ENCODE measurements at regions not wholly inside any gene's neighbourhood (a gene's known extent, or its start where the extent isn't known, plus 50 kb on each side); places are given as distances from the start of the nearest gene placed in this dataset.

DNA sequence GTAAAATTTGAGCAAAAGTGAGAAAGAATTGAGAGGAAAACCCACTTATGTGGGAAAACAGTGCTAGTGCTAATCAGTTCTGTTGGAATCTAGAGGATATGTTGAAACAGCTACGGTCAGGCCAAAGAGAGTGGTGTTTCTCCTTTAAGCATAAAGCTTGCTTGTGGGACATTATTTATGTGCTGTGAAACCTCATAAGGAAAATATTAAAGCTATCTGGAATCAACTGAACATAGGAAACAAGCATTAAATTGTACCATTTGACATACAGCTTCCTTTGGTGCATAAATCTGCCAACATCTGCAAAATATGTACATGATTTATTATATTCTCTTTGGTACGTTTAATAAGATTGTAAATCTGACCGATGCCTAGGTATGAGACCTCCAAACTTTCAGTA is 182.5 kb upstream of the PDE10A start:
- TF ChIP-seq, protein P1, sequence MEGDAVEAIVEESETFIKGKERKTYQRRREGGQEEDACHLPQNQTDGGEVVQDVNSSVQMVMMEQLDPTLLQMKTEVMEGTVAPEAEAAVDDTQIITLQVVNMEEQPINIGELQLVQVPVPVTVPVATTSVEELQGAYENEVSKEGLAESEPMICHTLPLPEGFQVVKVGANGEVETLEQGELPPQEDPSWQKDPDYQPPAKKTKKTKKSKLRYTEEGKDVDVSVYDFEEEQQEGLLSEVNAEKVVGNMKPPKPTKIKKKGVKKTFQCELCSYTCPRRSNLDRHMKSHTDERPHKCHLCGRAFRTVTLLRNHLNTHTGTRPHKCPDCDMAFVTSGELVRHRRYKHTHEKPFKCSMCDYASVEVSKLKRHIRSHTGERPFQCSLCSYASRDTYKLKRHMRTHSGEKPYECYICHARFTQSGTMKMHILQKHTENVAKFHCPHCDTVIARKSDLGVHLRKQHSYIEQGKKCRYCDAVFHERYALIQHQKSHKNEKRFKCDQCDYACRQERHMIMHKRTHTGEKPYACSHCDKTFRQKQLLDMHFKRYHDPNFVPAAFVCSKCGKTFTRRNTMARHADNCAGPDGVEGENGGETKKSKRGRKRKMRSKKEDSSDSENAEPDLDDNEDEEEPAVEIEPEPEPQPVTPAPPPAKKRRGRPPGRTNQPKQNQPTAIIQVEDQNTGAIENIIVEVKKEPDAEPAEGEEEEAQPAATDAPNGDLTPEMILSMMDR (conservative IDR thresholded peaks at IDR 0.05; ENCODE audit: low read length), result no peak
- TF ChIP-seq EZH2phosphoT487 (IDR thresholded peaks at IDR 0.05; ENCODE audit: borderline replicate concordance), result no peak
